ENCODE measurements at regions not wholly inside any gene's neighbourhood (a gene's known extent, or its start where the extent isn't known, plus 50 kb on each side); places are given as distances from the start of the nearest gene placed in this dataset.

GRCh38 chr2:19632403-19632991 is 269.3 kb downstream of the TTC32 start:
- TF ChIP-seq CTCF (IDR thresholded peaks at IDR 0.05; ENCODE audit: extremely low read depth, low read depth, low read length): no peak
- Histone ChIP-seq H3K4me3 (ENCODE audit: insufficient read depth, low read length) (no peak overlapping the region), H3K4me1 (ENCODE audit: insufficient read depth, low read length) (no peaks in the 10 kb centered on the region), H3K9me3 (ENCODE audit: low read depth, low read length) (no peaks in the 10 kb centered on the region), H3K27me3 (ENCODE audit: insufficient read depth, low read length) (no peaks in the 10 kb centered on the region), H4K20me1 (ENCODE audit: insufficient read depth, low read length) (no peaks in the 10 kb centered on the region), H3K4me2 (ENCODE audit: insufficient read depth, low read length) (no peak overlapping the region), H3K27ac (ENCODE audit: low read depth, low read length) (no peak overlapping the region), H3K36me3 (ENCODE audit: insufficient read depth, low read length) (no peaks in the 10 kb centered on the region), H2AFZ (ENCODE audit: low read length) (no peak overlapping the region), H3K79me2 (ENCODE audit: insufficient read depth, low read length) (no peaks in the 10 kb centered on the region)
- DNase-seq (ENCODE audit: insufficient read length, low spot score, missing footprints): no peak

GRCh38 chr2:19631871-19632270 is 269.9 kb downstream of the TTC32 start:
- Histone ChIP-seq H3K4me3 (ENCODE audit: insufficient read depth, low read length) (no peak overlapping the region), H3K79me2 (ENCODE audit: insufficient read depth, low read length) (no peaks in the 10 kb centered on the region), H3K27me3 (ENCODE audit: insufficient read depth, low read length) (no peaks in the 10 kb centered on the region), H3K4me2 (ENCODE audit: insufficient read depth, low read length) (no peak overlapping the region), H2AFZ (ENCODE audit: low read length) (no peak overlapping the region), H3K36me3 (ENCODE audit: insufficient read depth, low read length) (no peaks in the 10 kb centered on the region), H3K4me1 (ENCODE audit: insufficient read depth, low read length) (no peaks in the 10 kb centered on the region), H4K20me1 (ENCODE audit: insufficient read depth, low read length) (no peaks in the 10 kb centered on the region), H3K9me3 (ENCODE audit: low read depth, low read length) (no peaks in the 10 kb centered on the region), H3K27ac (ENCODE audit: low read depth, low read length) (no peak overlapping the region)
- no peak for TF ChIP-seq CTCF (IDR thresholded peaks at IDR 0.05; ENCODE audit: extremely low read depth, low read depth, low read length)
- DNase-seq (ENCODE audit: insufficient read length, low spot score, missing footprints): no peak

GRCh38 chr2:19630921-19631320 is 270.9 kb downstream of the TTC32 start:
- H3K4me1 ChIP-seq (ENCODE audit: insufficient read depth, low read length): no peaks in the 10 kb centered on the region
- H3K4me3 ChIP-seq (ENCODE audit: insufficient read depth, low read length): no peak overlapping the region
- no peak overlapping the region for H3K27ac ChIP-seq (ENCODE audit: low read depth, low read length)
- H2AFZ ChIP-seq (ENCODE audit: low read length): no peak overlapping the region
- H3K4me2 ChIP-seq (ENCODE audit: insufficient read depth, low read length): no peak overlapping the region
- no peaks in the 10 kb centered on the region for H3K79me2 ChIP-seq (ENCODE audit: insufficient read depth, low read length)
- H3K36me3 ChIP-seq (ENCODE audit: insufficient read depth, low read length): no peaks in the 10 kb centered on the region
- no peaks in the 10 kb centered on the region for H3K9me3 ChIP-seq (ENCODE audit: low read depth, low read length)
- no peak for DNase-seq (ENCODE audit: insufficient read length, low spot score, missing footprints)
- no peaks in the 10 kb centered on the region for H4K20me1 ChIP-seq (ENCODE audit: insufficient read depth, low read length)
- TF ChIP-seq CTCF (IDR thresholded peaks at IDR 0.05; ENCODE audit: extremely low read depth, low read depth, low read length): no peak
- no peaks in the 10 kb centered on the region for H3K27me3 ChIP-seq (ENCODE audit: insufficient read depth, low read length)

GRCh38 chr2:19627359-19627758 is 268.9 kb upstream of the OSR1 start:
- Histone ChIP-seq H3K36me3 (ENCODE audit: insufficient read depth, low read length) (no peaks in the 10 kb centered on the region), H3K4me1 (ENCODE audit: insufficient read depth, low read length) (no peaks in the 10 kb centered on the region), H4K20me1 (ENCODE audit: insufficient read depth, low read length) (no peaks in the 10 kb centered on the region), H3K4me2 (ENCODE audit: insufficient read depth, low read length) (no peak overlapping the region), H2AFZ (ENCODE audit: low read length) (no peak overlapping the region), H3K9me3 (ENCODE audit: low read depth, low read length) (no peaks in the 10 kb centered on the region), H3K27me3 (ENCODE audit: insufficient read depth, low read length) (no peaks in the 10 kb centered on the region), H3K79me2 (ENCODE audit: insufficient read depth, low read length) (no peaks in the 10 kb centered on the region), H3K4me3 (ENCODE audit: insufficient read depth, low read length) (no peak overlapping the region), H3K27ac (ENCODE audit: low read depth, low read length) (no peak overlapping the region)
- TF ChIP-seq CTCF (IDR thresholded peaks at IDR 0.05; ENCODE audit: extremely low read depth, low read depth, low read length): no peak
- no peak for DNase-seq (ENCODE audit: insufficient read length, low spot score, missing footprints)
